Stomach (tissue), 8 donors: ENCODE measurements at regions not wholly inside any gene's neighbourhood (a gene's known extent, or its start where the extent isn't known, plus 50 kb on each side); places are given as distances from the start of the nearest gene placed in this dataset.

Experiments
- DNase-seq, 2 donors: peaks; one replicate each; pipeline versions ENCODE4 v3.0.0 to v3.0.0-alpha.2; 2013 to 2019
- H3K27ac ChIP-seq, 5 donors: fragments of 200-600 bp in 4 of 5; sonication (generic) in 4 of 5; one replicate each; pipeline ENCODE4 v1.5.1; 2013 to 2019; ENCODE audit warnings: mild to moderate bottlenecking in 1 of 5, moderate library complexity in 1 of 5
- H3K27me3 ChIP-seq, 3 donors: fragments of 200-600 bp; sonication (generic); one replicate each; pipeline ENCODE4 v1.5.1; 2017 to 2019; ENCODE audit warnings: mixed run types in 1 of 3
- H3K36me3 ChIP-seq, 4 donors: fragments of 200-600 bp; sonication (generic); 1 replicate in 3 of 4; 2 replicates in 1 of 4; pipeline ENCODE4 v1.5.1; 2016 to 2019
- H3K4me1 ChIP-seq, 4 donors: fragments of 200-600 bp; sonication (generic); one replicate each; pipeline ENCODE4 v1.5.1; 2016 to 2019
- H3K4me3 ChIP-seq, 4 donors: fragments of 200-600 bp; sonication (generic) in 3 of 4; one replicate each; pipeline ENCODE4 v1.5.1; 2016 to 2019; ENCODE audit warnings: mild to moderate bottlenecking in 1 of 4
- H3K9me3 ChIP-seq, 4 donors: fragments of 200-600 bp; sonication (generic); one replicate each; pipeline ENCODE4 v1.5.1; 2016 to 2019
- CTCF ChIP-seq, 7 experiments: fragments of 450-650 bp in 4 of 7; fragments of 200-600 bp in 3 of 7; sonication (generic) in 3 of 7; IDR thresholded peaks; one replicate each; pipeline ENCODE4 v1.5.1; 2016 to 2019; ENCODE audit warnings: antibody characterized with exemption in 7 of 7, control low read depth in 2 of 7, mild to moderate bottlenecking in 1 of 7
- EP300 ChIP-seq: sonication (generic); formaldehyde crosslinking; IDR thresholded peaks from one replicate; pipeline ENCODE4 v1.6.1; 2017; ENCODE audit warnings: antibody characterized with exemption
- POLR2A ChIP-seq, 4 donors: fragments of 450-650 bp; IDR thresholded peaks; one replicate each; pipeline ENCODE4 v1.6.1; 2016; ENCODE audit warnings: antibody characterized with exemption in 4 of 4, control low read depth in 2 of 4, mild to moderate bottlenecking in 1 of 4, moderate library complexity in 1 of 4
- POLR2AphosphoS5 ChIP-seq, 3 donors: sonication (generic); formaldehyde crosslinking; IDR thresholded peaks; one replicate each; pipeline ENCODE4 v1.6.1; 2016; ENCODE audit warnings: antibody characterized with exemption in 3 of 3
- WGBS, 5 donors: extraction: QIAGEN DNeasy Blood & Tissue Kit in 3 of 5; methylation state at CpG; one replicate each; pipeline versions ENCODE4 v1.1.5 to v1.1.7; 2013 to 2018; 5-methylcytosine and 5-hydroxymethylcytosine counted together
- intact Hi-C: fragments of 100-400 bp; cut with DNase I; formaldehyde crosslinking; loops from one replicate; pipeline ENCODE4 v1.15.1; 2023; ENCODE audit warnings: low total_unique reads
- donor health status: healthy with polysubstance abuse.
- donor health status: Bipolar disorder and iron deficiency.
- donor health status: healthy.

GRCh38 chr15:45834622-45835021, 199.8 kb downstream of the SQOR start:
- 84 to 97% (median 89%) methylated on average over 3 of the region's 3 CpGs for WGBS, 5 donors
- H3K4me3 ChIP-seq: no peak overlapping the region

DNA sequence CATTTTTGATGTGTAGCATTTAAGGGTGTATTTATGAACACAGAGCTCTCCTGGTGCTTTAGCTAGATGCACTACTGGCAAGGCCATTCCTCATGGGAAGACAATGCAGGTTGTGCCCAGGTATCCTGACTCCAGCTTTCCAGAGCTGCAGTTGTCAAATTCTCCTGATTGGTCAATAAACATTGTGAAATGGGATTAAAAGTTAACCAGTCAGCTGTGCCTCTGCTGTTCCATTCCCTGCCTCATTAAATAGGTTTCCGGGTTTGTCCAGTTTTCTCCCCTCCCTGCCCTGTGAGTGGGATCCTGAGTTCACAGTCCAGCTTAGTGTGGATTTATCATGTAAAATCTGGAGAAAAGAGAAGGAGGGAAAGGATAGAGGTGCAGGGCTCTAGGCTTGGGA, 207.3 kb downstream of the SQOR start:
- H3K9me3 ChIP-seq: no peaks in the 10 kb centered on the region
- TF ChIP-seq POLR2A (IDR thresholded peaks at IDR 0.05): no peak
- intact Hi-C loops: no loop called here
- WGBS, 5 donors: 20 to 34% (median 31%) methylated on average over 1 of the region's 1 CpG
- no peaks in the 10 kb centered on the region for H3K36me3 ChIP-seq
- H3K4me3 ChIP-seq: no peak overlapping the region
- DNase-seq: peak in 1 of 2 donors; percentile 52
- H3K27me3 ChIP-seq: peaks cover 0 to 4% (median 0%) of the 10 kb centered on the region in 3 donors
- H3K4me1 ChIP-seq: no peaks in the 10 kb centered on the region
- H3K27ac ChIP-seq: no peak overlapping the region

More at GRCh38 chr15:45834622-45835021, 199.8 kb downstream of the SQOR start:
- Histone ChIP-seq H3K4me1 (peaks cover 0 to 1% (median 0%) of the 10 kb centered on the region in 4 donors), H3K9me3 (no peaks in the 10 kb centered on the region), H3K27ac (no peak overlapping the region), H3K27me3 (no peaks in the 10 kb centered on the region), H3K36me3 (no peaks in the 10 kb centered on the region)
- DNase-seq: no peak
- TF ChIP-seq POLR2AphosphoS5 (IDR thresholded peaks at IDR 0.05): no peak
- intact Hi-C loops: no loop called here

DNA sequence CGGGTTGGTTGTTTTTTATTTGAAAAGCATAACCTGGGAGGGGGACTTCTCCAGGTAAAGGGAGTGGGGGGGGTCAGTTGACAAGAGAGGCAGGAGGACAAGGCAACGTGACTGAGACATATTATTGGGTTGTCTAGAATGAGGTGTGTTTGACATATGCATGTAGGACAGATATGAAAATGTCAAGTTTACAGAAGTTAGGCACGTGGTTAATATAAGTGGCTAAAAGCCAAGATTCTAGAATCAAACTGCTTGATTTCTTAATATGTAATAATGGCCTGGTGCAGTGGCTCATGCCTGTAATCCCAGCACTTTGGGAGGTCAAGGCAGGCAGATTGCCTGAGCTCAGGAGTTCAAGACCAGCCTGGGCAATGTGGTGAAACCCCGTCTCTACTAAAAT, 212.8 kb downstream of the SQOR start:
- no peaks in the 10 kb centered on the region for H3K36me3 ChIP-seq
- WGBS, 5 donors: 33 to 60% (median 44%) methylated on average over 4 of the region's 4 CpGs
- no peak overlapping the region for H3K4me3 ChIP-seq
- intact Hi-C loops: no loop called here
- no peak for DNase-seq
- H3K4me1 ChIP-seq: no peaks in the 10 kb centered on the region
- no peak overlapping the region for H3K27ac ChIP-seq
- peaks cover 0 to 10% (median 5%) of the 10 kb centered on the region in 4 donors for H3K9me3 ChIP-seq
- TF ChIP-seq EP300: no peak
- no peak for TF ChIP-seq POLR2AphosphoS5 (IDR thresholded peaks at IDR 0.05)
- TF ChIP-seq CTCF (IDR thresholded peaks at IDR 0.05): no peak
- no peaks in the 10 kb centered on the region for H3K27me3 ChIP-seq

DNA sequence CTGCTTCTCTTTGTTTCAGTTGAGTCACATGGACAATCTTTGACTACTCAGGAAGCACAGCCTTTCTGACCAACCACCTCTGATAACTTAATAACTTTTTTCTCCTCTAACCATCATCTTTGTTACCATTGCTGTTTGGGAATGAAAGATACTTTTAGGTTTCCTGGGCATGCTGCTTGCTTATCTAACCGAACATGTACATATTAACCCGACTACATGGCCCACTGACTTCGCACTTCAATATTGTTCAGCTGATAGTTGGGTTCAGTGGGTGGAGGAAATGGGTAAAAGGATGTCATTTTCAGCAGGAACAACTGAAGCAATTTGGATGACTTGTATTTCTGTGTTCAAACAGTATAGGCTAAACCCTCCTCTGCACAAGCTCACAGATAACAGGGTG, 214.3 kb downstream of the SQOR start:
- H3K27me3 ChIP-seq: no peaks in the 10 kb centered on the region
- no peak for TF ChIP-seq POLR2A (IDR thresholded peaks at IDR 0.05)
- no peak for TF ChIP-seq POLR2AphosphoS5 (IDR thresholded peaks at IDR 0.05)
- TF ChIP-seq CTCF (IDR thresholded peaks at IDR 0.05): no peak
- TF ChIP-seq EP300: no peak
- intact Hi-C loops: no loop called here
- H3K4me1 ChIP-seq: no peaks in the 10 kb centered on the region
- no peak overlapping the region for H3K4me3 ChIP-seq
- H3K9me3 ChIP-seq: peaks cover 0 to 10% (median 5%) of the 10 kb centered on the region in 4 donors
- 65 to 93% (median 83%) methylated on average over 3 of the region's 3 CpGs for WGBS, 5 donors
- DNase-seq: no peak
- no peak overlapping the region for H3K27ac ChIP-seq
- no peaks in the 10 kb centered on the region for H3K36me3 ChIP-seq

- no peak overlapping the region for H3K4me3 ChIP-seq
- peaks cover 0 to 10% (median 5%) of the 10 kb centered on the region in 4 donors for H3K9me3 ChIP-seq
- H3K27me3 ChIP-seq: no peaks in the 10 kb centered on the region
- no peak for DNase-seq
- H3K4me1 ChIP-seq: peaks cover 6 to 17% (median 9%) of the 10 kb centered on the region in 4 donors
- WGBS, 5 donors: 31 to 65% (median 54%) methylated on average over 6 of the region's 6 CpGs
- intact Hi-C loops: no loop called here
- peak overlapping the region in 4 of 5 donors; percentile 17 to 77 (median 62) for H3K27ac ChIP-seq
- TF ChIP-seq POLR2AphosphoS5 (IDR thresholded peaks at IDR 0.05) (no peak), CTCF (IDR thresholded peaks at IDR 0.05) (no peak), EP300 (no peak), POLR2A (IDR thresholded peaks at IDR 0.05) (no peak)
- H3K36me3 ChIP-seq: no peaks in the 10 kb centered on the region
Measured at GRCh38 chr15:45854455-45855202, 219.8 kb downstream of the SQOR start.
